ENCODE measurements at regions not wholly inside any gene's neighbourhood (a gene's known extent, or its start where the extent isn't known, plus 50 kb on each side); places are given as distances from the start of the nearest gene placed in this dataset.
"Not testable (repeated sequence)": the region's sequence is repeated elsewhere in the genome, so short reads cannot be mapped to it uniquely, and the experiment has no call there.

DNA sequence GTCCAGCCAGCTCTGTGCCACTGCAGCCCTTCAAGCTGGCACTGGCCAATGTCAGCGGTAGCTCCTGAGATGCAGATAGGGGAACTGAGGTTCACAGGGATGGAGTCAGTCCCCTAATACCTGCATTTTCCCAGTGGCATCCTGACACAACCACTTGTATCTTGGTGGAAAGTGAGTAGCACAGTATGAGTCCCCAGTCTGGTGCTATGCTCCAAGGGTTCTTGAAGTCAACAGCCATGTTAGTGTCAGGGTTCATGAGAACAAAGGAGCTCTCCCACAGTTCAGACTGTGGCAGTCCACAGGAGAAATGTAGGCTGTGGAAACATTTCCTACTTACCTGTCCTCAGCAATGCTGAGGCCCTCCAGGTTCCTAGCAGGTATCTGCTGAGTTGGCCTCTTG is 115.5 kb downstream of the ZNF736 start:
- TF ChIP-seq, protein P1, sequence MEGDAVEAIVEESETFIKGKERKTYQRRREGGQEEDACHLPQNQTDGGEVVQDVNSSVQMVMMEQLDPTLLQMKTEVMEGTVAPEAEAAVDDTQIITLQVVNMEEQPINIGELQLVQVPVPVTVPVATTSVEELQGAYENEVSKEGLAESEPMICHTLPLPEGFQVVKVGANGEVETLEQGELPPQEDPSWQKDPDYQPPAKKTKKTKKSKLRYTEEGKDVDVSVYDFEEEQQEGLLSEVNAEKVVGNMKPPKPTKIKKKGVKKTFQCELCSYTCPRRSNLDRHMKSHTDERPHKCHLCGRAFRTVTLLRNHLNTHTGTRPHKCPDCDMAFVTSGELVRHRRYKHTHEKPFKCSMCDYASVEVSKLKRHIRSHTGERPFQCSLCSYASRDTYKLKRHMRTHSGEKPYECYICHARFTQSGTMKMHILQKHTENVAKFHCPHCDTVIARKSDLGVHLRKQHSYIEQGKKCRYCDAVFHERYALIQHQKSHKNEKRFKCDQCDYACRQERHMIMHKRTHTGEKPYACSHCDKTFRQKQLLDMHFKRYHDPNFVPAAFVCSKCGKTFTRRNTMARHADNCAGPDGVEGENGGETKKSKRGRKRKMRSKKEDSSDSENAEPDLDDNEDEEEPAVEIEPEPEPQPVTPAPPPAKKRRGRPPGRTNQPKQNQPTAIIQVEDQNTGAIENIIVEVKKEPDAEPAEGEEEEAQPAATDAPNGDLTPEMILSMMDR (IDR thresholded peaks at IDR 0.05; ENCODE audit: unreplicated experiment): no peak
- no peak overlapping the region for H3K4me3 Mint-ChIP-seq
- H3K9me3 Mint-ChIP-seq: peaks cover 51% of the 10 kb centered on the region

DNA sequence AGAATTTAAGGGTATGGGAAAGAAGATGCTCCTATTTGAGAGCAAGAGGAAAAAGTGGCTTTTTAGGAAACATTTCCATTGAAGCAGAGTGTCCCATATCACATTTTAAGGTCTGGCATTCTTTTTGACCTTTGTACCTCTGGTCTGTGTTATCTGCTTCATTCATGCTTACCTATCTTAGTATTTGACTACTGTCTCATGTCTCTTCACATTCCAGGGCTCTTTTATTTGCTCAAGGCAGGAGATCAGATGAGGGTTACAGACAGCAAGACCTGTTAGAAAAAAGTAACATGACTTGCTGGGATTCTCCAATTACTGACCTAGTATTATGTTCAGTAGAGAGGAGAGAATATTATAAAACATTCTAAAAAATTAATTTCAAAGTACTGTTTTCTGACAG is 111.7 kb downstream of the ZNF736 start:
- H3K36me3 Mint-ChIP-seq; H3K4me1 Mint-ChIP-seq; DNase-seq (ENCODE audit: low spot score in 2 of 2, unreplicated experiment in 2 of 2); H3K27ac Mint-ChIP-seq; H3K27me3 Mint-ChIP-seq (ENCODE audit: low read depth); H3K4me3 Mint-ChIP-seq: not testable (repeated sequence)
- peaks cover 57% of the 10 kb centered on the region for H3K9me3 Mint-ChIP-seq

More for the DNA sequence above, 115.5 kb downstream of the ZNF736 start:
- H3K27me3 Mint-ChIP-seq (ENCODE audit: low read depth): no peaks in the 10 kb centered on the region
- no peak overlapping the region for H3K27ac Mint-ChIP-seq
- H3K36me3 Mint-ChIP-seq: peaks cover 2% of the 10 kb centered on the region
- no peak for DNase-seq (ENCODE audit: low spot score in 2 of 2, unreplicated experiment in 2 of 2)
- H3K4me1 Mint-ChIP-seq: no peaks in the 10 kb centered on the region

DNA sequence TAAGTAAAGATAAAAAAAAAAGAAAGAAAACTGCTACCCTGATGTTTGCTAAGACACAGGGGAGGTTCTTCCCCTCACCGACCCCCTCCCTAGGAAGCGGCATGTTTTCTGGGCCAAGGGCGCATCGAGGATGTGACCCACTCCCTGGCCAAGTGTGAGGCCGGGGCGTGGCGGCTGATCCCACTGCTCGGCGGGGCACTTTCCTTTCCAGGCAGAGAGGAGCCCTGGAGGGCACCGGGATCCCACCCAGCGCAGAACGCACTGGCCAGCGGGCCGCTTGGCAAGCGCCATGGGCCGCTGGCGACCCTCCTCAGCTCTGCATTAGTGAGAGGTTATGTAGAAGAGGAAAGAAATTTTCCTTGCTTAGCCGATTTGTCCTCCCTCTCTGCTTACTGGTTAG is 93.4 kb downstream of the ZNF736 start:
- H3K9me3 Mint-ChIP-seq: peaks cover 54% of the 10 kb centered on the region
- TF ChIP-seq, protein P1 (IDR thresholded peaks at IDR 0.05; ENCODE audit: unreplicated experiment): no peak
- no peaks in the 10 kb centered on the region for H3K4me1 Mint-ChIP-seq
- peaks cover 3% of the 10 kb centered on the region for H3K36me3 Mint-ChIP-seq
- H3K27me3 Mint-ChIP-seq (ENCODE audit: low read depth): no peaks in the 10 kb centered on the region
- no peak overlapping the region for H3K4me3 Mint-ChIP-seq
- no peak for DNase-seq (ENCODE audit: low spot score in 2 of 2, unreplicated experiment in 2 of 2)
- H3K27ac Mint-ChIP-seq: no peak overlapping the region
